Mucosa of rectum (tissue), 2 donors: ENCODE measurements at regions not wholly inside any gene's neighbourhood (a gene's known extent, or its start where the extent isn't known, plus 50 kb on each side); places are given as distances from the start of the nearest gene placed in this dataset.

Experiments
- H3K27ac ChIP-seq, 2 donors: one replicate each; pipeline ENCODE4 v1.7.0; 2013; ENCODE audit warnings: inconsistent platforms in 2 of 2, low read depth in 2 of 2, low read length in 2 of 2
- H3K27me3 ChIP-seq, 2 donors: one replicate each; pipeline ENCODE4 v1.7.0; 2013; ENCODE audit warnings: low read length in 2 of 2; ENCODE audit not compliant: control insufficient read depth in 2 of 2, insufficient read depth in 2 of 2
- H3K36me3 ChIP-seq, 2 donors: one replicate each; pipeline ENCODE4 v1.7.0; 2013; ENCODE audit warnings: low read length in 2 of 2; ENCODE audit not compliant: control insufficient read depth in 2 of 2, insufficient read depth in 2 of 2
- H3K4me1 ChIP-seq, 2 donors: one replicate each; pipeline ENCODE4 v1.7.0; 2013; ENCODE audit warnings: low read length in 2 of 2, mild to moderate bottlenecking in 1 of 2; ENCODE audit not compliant: control insufficient read depth in 2 of 2, insufficient read depth in 2 of 2
- H3K4me3 ChIP-seq, 2 donors: one replicate each; pipeline ENCODE4 v1.7.0; 2013; ENCODE audit warnings: low read length in 2 of 2
- H3K9ac ChIP-seq, 2 donors: one replicate each; pipeline ENCODE4 v1.7.0; 2013; ENCODE audit warnings: low read length in 2 of 2, low read depth in 1 of 2, mild to moderate bottlenecking in 1 of 2
- H3K9me3 ChIP-seq, 2 donors: one replicate each; pipeline ENCODE4 v1.7.0; 2013; ENCODE audit warnings: low read length in 2 of 2; ENCODE audit not compliant: control insufficient read depth in 2 of 2
- donor health status: healthy.
- donor health status: Normal muscosa, but diverticular disease.

GRCh38 chr14:41993687-41994086 is 387.0 kb downstream of the LRFN5 start:
- H3K36me3 ChIP-seq, result no peaks in the 10 kb centered on the region
- no peak overlapping the region for H3K9ac ChIP-seq
- H3K27me3 ChIP-seq, result no peaks in the 10 kb centered on the region
- no peak overlapping the region for H3K27ac ChIP-seq
- no peak overlapping the region for H3K4me3 ChIP-seq
- H3K4me1 ChIP-seq, result no peaks in the 10 kb centered on the region
- no peaks in the 10 kb centered on the region for H3K9me3 ChIP-seq

- H3K9me3 ChIP-seq, result peaks cover 0 to 2% of the 10 kb centered on the region in 2 donors
- H3K36me3 ChIP-seq, result no peaks in the 10 kb centered on the region
- no peak overlapping the region for H3K9ac ChIP-seq
- no peak overlapping the region for H3K27ac ChIP-seq
- H3K4me3 ChIP-seq, result no peak overlapping the region
- H3K4me1 ChIP-seq, result no peaks in the 10 kb centered on the region
- no peaks in the 10 kb centered on the region for H3K27me3 ChIP-seq
Measured at GRCh38 chr14:41986700-41987099, 380.0 kb downstream of the LRFN5 start.

GRCh38 chr14:41986083-41986645 is 379.5 kb downstream of the LRFN5 start:
- Histone ChIP-seq H3K4me1 (no peaks in the 10 kb centered on the region), H3K27me3 (no peaks in the 10 kb centered on the region), H3K9ac (no peak overlapping the region), H3K27ac (no peak overlapping the region), H3K4me3 (no peak overlapping the region), H3K9me3 (peaks cover 0 to 2% of the 10 kb centered on the region in 2 donors), H3K36me3 (no peaks in the 10 kb centered on the region)

- H3K9me3 ChIP-seq, result peaks cover 0 to 6% of the 10 kb centered on the region in 2 donors
- no peaks in the 10 kb centered on the region for H3K27me3 ChIP-seq
- H3K4me1 ChIP-seq, result no peaks in the 10 kb centered on the region
- H3K36me3 ChIP-seq, result no peaks in the 10 kb centered on the region
- no peak overlapping the region for H3K27ac ChIP-seq
- H3K4me3 ChIP-seq, result no peak overlapping the region
- H3K9ac ChIP-seq, result no peak overlapping the region
Measured at GRCh38 chr14:41973178-41973577, 366.5 kb downstream of the LRFN5 start.

GRCh38 chr14:41972531-41972930 is 365.9 kb downstream of the LRFN5 start:
- H3K4me3 ChIP-seq, result no peak overlapping the region
- no peak overlapping the region for H3K9ac ChIP-seq
- H3K9me3 ChIP-seq, result peaks cover 0 to 6% of the 10 kb centered on the region in 2 donors
- H3K27me3 ChIP-seq, result no peaks in the 10 kb centered on the region
- no peaks in the 10 kb centered on the region for H3K36me3 ChIP-seq
- H3K27ac ChIP-seq, result no peak overlapping the region
- no peaks in the 10 kb centered on the region for H3K4me1 ChIP-seq

- Histone ChIP-seq H3K4me3 (no peak overlapping the region), H3K9ac (no peak overlapping the region), H3K36me3 (no peaks in the 10 kb centered on the region), H3K27ac (no peak overlapping the region), H3K27me3 (no peaks in the 10 kb centered on the region), H3K4me1 (no peaks in the 10 kb centered on the region), H3K9me3 (no peaks in the 10 kb centered on the region)
Measured at GRCh38 chr14:41960281-41960680, 353.6 kb downstream of the LRFN5 start.

GRCh38 chr14:41957459-41957858 is 350.8 kb downstream of the LRFN5 start:
- Histone ChIP-seq H3K4me1 (no peaks in the 10 kb centered on the region), H3K36me3 (no peaks in the 10 kb centered on the region), H3K27me3 (no peaks in the 10 kb centered on the region), H3K9ac (no peak overlapping the region), H3K4me3 (no peak overlapping the region), H3K9me3 (no peaks in the 10 kb centered on the region), H3K27ac (no peak overlapping the region)
